PC-9 (cell line): ENCODE measurements at regions not wholly inside any gene's neighbourhood (a gene's known extent, or its start where the extent isn't known, plus 50 kb on each side); places are given as distances from the start of the nearest gene placed in this dataset.

Source experiments
- CTCF ChIP-seq: fragments of 200-600 bp; sonication (generic); conservative IDR thresholded peaks from 2 replicates; pipeline ENCODE4 v1.6.1; 2017; ENCODE audit warnings: mixed run types, antibody characterized with exemption, mild to moderate bottlenecking, moderate library complexity
- EZH2 ChIP-seq: fragments of 200-600 bp; sonication (generic); IDR thresholded peaks from 2 replicates; pipeline ENCODE4 v1.8.0; 2017; ENCODE audit warnings: antibody characterized with exemption, low read depth

- no peak for TF ChIP-seq CTCF
- no peak for TF ChIP-seq EZH2
Observed at GRCh38 chr21:15283138-15283537, 218.3 kb upstream of the NRIP1 start.
